ENCODE measurements at regions not wholly inside any gene's neighbourhood (a gene's known extent, or its start where the extent isn't known, plus 50 kb on each side); places are given as distances from the start of the nearest gene placed in this dataset.

DNA sequence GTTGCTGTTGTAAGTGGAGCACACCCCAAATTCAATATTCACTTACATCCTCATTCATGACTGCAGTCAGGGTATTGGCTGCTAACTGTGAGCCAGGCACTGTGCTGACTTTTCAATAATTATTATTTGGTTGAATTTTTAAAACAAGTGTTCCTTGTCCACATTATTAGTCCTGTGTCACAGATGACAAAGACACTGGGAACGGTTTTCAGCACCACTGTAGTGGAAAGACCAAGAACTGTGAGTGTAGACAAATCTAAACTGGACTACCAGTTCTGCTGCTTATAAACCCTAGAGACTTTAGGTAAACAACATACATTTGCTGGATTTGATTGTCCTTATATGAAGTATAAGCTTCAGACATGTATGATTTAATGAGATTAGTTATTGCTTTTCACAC, 197.7 kb upstream of the ROBO2 start:
- DNase-seq: no peak

DNA sequence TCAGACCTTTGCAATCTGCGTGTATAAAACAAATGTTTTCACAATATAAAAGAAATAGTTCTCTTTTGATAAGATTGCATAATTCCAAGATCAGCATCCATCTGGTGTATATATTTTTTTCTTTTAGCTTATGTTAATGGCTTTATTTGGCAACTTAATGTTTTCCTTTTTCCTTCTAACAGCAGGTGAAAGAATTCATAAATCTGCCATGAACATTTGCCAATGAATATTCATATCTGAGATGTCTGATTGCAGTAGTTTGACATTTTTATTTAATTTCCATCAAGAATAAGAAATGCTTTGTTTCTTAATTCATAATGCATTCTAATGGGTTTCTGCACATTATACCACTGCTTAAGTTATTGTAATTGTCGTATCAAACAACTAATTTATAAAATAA, 184.4 kb upstream of the ROBO2 start:
- no peak for DNase-seq

DNA sequence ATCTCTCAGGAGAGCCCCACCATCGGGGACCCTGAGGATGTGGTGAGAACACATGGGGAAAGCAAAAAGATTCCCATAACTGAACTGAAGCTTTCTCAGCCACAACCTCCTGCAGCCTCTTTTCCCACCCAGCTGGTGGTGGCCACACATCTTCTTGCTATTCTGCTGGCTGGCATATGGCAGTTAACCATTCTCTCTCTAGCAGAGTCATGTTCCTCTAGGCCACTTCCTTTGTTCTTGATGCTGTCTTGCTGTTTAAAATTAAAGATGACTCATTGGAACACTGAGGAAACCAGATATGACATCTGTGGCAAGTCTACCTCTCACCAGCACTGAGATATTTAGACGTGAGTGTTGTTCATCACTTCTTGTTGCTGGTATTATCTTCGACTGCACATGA, 180.3 kb upstream of the ROBO2 start:
- DNase-seq: no peak

DNA sequence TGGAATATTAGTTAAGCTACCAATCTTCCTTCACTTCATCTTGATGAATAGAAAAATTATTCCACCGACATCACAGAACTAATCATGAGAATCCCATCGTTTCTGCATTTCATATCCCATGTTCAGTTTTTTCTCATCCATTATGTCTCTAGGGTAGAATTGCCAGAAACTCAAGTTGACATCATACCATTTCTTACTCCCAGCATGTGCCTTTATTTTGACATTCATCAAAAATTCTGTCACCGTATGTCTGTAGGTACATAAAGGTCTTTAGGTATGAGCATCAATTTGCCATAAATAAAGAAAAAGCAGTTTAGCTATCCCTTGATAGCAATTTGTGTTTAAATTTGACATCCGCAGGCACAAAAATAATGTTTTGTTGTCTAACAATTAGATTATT, 175.5 kb upstream of the ROBO2 start:
- no peak for DNase-seq

DNA sequence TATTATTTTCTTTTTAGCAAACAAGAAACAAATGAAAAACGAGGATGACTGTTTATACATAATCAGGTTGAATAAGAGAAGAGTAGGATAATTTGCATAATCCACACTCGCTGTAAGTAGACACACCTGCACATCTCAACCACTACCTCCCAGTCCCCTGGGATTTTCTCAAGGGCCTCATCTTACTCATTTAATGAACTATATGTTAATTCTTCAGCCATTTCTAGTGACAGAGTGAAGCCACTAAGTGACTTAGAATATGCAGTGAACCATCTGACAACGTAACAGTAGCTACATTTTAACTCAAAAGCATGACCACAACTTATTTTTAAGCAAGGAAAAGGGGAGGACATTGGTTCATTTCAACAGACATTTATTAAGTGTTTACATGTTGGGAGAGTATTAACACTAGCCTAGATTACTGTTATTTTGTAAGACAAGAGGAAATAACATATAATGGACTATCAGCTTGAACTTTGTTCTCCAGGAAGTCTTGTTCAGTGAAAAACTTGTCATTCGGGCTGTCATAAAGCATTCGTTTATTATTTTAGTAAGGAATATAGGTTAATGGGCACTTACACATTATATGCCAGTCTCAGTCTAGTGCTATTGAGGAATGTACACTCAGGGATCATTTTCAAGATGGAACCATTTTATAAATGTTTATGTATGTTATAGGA, 173.0 kb upstream of the ROBO2 start:
- DNase-seq: no peak

DNA sequence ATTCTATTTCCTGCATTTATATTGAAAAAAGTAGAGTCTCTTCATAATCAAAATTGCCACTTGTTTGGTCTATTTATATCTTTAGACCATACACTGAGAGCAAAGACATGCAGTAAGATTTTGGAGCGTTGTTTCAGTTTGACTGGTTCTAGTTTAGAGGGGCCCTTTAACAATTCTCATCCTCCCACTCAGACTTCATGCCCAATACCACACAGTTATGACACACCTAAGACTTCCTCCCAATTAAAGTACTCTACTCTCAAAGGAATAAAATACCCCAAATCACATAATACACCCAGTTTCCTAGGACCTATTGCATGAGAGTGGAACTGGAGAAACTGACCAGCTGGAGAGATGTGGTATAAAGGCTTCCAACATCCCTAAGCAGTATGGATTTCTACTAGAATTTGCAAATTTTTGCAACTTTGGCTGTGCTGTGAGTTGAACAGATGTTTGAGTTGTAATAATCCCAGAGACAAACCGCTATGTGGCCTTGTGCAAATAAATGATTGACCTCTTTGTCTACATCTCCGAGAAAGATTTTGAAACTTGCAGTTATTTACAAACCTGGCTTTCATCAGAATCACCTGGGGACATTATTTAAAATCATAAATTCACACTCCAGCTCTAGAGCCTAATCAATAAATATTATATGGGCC, 170.0 kb upstream of the ROBO2 start:
- no peak for DNase-seq

DNA sequence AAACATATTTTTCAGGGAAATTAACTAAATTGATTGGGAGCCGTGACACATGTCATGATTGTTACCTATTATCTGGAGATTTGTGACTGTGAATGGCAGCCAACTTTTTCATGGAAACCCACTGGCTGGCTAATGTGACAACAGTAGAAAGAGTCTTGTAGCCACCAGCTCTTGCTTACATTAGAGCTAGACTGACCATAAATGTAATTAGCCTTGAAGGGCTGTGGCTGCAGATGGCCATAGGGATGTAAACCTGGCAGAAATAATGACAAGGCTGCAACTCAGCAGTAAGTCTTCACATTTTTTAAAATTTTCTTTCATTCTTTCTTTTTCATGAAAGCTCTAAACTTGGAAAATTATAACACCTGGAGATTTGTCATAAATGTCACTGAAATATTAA, 168.2 kb upstream of the ROBO2 start:
- DNase-seq: no peak

DNA sequence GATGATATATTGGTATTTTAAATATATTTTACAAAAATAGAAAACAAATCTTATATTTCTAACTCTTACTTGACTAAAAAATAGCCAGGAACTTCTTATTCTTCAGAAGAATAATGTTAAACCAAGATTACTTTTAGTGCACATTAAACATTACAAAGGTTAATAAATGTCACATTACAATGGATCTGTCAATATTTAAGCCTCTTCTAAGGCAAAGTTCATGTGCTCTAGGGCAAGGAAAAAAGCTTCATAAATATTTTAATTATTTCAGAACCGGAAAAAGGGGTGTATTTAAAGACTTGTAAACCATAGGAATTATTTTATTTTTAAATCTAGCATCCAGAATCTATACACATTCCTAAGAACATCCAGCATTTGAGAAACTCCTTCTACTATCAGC, 166.9 kb upstream of the ROBO2 start:
- no peak for DNase-seq

DNA sequence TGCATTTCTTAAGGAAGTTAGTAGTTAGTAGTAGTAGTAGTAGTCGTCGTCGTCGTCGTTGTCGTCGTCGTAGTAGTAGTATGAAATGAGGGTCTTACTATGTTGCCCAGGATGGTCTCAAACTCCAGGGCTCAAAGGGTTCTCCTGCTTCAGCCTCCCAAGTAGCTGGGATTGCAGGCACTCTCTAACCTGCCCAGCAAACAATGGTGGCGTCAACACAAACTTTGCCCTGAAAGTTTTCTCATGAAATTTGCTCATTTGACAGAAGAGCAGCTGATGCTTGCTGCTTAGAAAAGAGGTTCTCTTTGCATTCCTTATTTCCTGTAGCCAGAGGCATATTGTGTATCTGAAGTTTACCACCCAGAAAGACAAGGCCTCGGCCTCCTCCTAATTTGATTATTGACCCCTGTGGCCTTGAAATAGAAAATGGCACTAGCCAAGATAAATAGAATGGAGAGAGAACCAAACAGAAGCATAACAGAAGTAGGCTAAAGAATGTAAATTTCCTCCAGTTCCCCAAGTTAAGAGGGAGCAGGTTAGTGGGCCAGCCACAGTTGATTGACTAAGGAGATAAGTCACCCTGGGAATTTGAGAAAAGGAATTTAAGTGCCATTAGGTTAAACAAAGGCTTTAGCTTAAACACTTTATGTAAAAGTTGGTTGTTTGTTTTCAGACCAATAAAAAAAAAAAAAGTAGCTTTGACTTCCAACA, 166.2 kb upstream of the ROBO2 start:
- no peak for DNase-seq

DNA sequence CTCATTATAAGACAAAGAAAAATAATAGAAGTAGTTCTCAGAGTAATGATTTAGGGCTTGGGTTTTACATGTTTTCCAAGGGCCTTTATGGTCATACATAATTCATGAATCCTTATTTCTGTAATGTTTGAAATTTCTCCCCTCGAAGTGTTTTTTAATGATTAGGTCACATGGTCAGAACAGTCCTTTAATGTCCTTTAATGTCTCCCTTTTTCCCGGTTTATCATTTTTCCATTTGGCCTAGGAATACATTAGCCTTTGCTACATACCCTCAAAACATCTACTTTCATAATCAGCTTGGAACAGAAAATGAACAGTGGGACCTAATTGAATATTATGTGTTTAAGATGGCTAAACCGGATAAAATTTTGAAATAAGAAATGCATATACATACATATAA, 159.9 kb upstream of the ROBO2 start:
- DNase-seq: no peak

DNA sequence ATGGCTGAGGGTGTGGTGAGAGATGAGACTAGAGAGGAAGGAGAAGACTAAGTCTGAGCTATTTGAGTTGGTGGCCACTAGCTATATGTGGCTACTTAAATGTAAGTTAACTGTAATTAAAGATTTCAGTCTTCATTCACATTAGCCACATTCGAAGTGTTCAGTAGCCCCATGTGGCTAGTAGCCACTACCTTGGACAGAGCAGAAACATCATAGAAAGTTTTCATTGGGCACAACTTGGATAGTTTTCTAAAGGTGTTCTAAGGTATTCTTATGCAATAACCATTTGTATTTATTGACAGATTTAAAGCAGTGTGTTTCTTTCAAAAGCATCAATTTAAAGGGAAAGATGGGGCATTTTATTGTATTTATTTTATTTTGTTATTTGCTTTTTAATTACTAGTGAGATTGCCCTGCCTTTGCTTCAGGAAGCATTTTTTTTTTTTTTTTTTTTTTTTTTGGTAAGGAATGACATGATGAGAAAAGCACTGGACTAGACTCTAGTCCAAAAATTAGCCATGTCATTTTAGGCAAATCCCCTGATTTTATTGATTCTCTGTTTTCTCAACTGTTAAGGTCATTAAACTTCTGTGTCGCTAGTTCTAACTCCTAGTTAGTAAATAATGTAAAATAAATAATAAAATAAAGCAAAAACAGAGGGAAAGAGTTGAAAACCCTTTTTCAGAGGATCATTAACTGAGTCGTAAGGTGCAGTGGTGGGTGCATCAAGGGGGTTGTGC, 153.0 kb upstream of the ROBO2 start:
- DNase-seq: no peak

DNA sequence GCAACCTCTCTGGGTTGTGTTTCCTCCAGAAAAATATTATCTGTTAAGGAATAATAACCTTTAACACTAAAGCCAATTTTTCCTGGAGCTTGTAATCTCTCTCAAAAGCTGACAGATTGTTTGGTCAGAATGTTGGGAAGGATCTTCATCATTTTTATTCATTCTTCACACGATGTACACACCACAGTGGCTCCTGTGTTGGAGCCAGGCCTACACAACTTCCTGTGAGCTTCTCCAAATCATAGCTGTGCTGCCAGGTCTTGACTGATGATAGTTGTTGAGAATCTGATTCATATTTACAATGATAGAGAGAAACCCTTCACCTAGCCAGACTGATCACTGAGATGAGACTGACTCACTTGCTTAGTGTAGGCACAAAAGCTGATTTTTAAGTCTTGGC, 151.0 kb upstream of the ROBO2 start:
- DNase-seq: no peak

DNA sequence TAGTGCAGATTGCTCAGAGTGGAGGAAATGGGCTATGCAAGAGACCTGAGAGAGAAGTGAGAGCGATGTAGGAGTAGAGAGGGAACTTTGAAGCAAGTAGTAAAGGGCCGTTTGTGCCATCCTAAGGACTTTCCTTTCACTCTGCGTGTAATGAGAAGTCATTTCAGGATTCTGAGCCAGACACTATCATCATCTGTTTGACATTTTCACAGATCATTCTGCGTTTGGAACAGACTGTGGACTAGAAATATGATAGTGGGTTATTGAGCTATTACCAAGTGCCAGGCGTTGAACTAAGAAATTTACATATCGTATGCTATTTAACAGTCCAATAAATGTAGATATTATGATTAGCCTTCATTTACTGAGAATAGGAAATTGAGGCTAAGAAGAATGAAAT, 150.0 kb upstream of the ROBO2 start:
- no peak for DNase-seq

DNA sequence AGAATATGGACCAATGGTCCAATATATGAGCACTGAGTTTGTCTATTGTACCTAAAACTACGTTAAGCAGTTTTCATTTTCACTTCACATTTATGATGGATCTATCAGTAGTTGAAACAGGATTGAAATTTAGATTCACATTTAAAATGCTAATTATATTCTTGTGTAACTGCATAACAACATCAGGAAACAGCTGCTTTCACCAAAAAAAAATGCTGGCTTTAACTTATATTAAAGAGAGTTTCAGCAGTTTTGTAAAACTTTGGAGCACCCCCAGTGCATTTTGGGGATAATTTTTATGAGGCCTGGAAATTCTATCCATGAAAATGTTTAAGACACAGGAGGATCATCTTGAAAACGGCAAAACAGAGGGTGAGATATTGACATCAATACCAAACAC, 142.8 kb upstream of the ROBO2 start:
- DNase-seq: no peak

DNA sequence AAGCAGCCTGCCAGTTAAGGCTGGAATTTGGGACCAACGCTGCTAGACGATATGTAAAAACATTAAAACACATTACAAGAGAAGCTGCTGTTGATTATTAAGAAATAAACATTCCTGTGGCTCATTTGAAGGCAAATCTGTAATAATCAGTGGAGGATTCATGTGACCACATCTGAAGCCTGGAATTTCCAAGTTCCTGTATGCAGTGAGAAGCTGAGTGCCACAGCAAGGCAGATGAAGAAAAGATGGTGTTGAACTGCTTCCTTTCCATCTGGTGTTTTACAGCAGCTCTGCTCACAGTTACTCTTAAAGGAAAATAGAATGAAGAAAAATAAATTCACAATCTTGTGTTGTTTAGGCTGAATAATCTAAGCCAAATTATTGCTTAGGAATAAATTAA, 139.3 kb upstream of the ROBO2 start:
- no peak for DNase-seq

DNA sequence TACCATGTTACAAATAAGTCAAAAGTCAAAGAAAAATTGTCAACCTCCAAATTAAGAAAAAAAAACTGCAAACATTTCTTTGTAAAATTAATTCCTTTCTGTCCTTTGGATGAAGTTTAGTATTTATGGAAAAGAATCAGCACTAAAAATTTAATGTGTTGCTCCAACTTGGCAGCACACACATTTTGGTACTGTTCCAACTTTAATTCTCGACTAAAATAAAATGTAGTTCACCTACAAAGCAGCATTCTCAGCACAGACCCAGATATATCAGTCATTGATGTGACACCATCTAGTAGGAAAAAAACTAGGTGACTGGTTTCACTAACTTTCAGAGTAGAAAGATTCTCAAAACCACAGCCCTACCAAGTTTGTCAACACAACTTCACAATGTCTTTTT, 131.7 kb upstream of the ROBO2 start:
- DNase-seq: no peak

DNA sequence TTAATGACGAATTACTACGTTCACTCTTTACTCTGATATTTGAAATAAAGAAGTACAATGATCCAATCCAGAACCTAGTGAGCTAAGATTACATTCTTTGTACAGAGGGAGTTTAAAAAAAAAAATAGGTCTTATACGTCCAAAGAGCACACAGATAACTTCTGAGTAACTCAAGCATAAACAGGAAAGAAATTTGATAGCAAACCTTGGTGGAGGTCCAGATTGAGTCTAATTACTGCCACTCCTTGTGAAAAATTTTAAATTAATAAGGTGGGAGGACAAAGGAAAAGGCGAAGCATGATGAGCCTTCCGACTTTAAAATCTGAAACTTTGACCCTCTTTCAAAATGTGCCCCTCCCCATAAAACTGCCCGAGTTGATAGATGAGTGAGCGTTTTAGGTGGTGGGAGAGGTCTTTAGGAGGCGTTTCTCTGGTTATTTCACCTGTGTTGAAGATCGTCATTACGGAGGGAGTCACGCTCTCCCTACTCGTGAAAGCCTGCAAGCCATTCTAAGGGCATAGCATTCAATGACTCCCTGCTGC, 127.0 kb upstream of the ROBO2 start:
- no peak for DNase-seq

DNA sequence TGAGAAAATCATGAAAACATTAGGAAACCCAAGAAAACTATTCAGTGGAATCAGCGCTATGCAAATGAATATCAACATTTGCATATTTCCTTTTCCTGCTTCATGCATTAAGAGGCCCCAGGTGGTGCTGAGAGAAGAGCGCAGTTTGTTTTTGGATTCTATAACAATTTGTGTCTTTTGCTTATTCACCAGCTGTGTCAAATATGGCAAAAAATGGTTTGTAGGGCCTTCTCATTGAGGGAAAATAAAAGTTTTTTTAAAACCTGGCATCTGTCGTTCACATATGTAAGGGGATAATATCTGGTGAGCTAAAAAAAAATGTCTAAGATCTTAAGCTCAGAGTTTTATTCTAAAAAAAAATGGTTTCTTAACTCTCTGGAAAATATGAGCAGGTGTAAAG, 122.5 kb upstream of the ROBO2 start:
- no peak for DNase-seq

DNA sequence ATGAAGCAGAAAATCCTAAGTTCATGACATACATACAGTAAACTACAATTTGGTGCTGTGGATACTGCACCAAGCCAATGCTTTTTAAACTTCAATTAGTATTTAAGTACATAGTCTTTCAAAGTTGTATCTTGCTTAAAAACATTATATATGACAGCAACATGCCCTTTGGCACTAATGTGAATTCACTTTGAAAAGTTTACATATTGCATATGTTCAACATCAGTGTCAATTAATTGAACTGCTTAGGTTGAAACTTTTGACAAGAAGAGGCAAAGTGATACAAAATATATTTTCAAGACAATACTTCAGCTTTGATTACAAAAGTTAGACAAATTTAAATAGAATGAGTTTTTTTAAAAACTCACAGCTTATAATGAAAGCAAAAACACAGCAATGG, 119.4 kb upstream of the ROBO2 start:
- no peak for DNase-seq

DNA sequence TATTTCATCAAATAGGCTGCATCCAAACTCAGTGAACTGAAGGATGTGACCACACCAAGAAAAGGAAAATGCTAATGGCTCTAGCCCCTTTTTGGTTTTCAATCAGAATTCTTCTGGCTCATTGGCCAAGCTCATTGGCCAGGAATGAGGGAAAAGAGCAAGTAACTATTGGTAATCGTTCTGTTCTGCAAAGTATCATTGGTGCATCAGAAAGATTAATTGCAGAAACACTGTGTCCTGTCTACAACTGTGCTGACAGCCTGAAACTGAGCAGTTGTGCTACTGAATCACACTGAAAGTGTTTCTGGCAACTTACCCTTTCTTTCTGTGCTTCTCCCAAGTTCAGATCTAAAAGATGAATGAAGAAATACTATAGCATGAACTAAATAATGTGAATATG, 116.4 kb upstream of the ROBO2 start:
- DNase-seq: no peak

DNA sequence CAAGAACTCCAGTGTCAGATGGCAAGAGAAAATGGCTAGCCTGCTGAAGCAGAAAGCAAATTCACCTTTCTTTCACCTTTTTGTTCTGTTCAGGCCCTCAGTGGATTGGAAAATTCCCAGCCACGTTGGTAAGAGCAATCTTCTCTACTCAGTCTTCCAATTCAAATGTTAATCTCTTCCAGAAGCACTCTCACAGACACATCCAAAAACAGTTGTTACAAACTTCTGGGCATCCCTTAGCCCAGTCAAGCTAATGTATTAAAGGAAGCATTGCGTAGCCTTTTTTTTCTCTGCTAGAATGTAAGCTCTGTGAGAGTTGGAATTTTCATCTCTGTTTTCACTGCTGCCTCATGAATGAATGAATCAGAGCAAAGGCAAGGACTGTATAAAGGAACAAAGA, 109.2 kb upstream of the ROBO2 start:
- no peak for DNase-seq

DNA sequence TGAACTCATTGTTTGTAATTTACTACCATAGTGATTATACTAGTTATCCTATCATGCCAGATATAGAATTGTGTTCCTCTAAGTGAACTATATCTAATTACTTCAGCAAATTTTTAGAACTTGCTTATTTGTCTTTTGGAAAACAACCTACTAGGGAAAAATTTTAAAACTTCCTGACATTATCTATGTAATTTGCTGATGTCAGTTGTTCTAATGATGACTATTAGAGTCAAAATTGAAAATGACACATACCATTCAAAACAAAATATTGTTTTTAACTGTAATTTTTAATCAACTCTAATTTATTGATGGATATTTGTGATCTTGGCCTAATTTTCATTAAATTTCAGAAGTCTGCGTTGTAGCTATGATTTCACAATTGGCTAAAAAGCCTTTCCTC, 106.7 kb upstream of the ROBO2 start:
- no peak for DNase-seq

DNA sequence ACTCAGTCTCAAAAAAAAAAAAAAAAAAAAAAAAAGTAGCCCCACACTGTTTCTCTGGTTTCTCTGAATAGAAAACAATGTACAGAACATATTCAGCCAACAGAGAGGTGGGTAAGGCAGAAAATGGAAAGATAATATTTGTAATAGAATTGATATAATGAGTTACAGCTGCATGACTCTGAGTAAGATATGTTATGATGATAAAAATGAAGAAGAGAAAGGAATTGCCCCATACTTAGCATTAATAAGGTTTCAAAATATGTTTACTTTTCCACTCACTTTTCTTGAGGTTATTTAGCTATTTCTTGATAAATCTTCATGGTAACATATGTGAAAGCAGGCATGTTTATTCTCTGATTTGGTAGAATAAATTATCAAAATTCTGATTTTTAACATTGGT, 100.9 kb upstream of the ROBO2 start:
- DNase-seq: no peak
